AG04450 (cell line): ENCODE measurements at regions not wholly inside any gene's neighbourhood (a gene's known extent, or its start where the extent isn't known, plus 50 kb on each side); places are given as distances from the start of the nearest gene placed in this dataset.
"Not testable (repeated sequence)": the region's sequence is repeated elsewhere in the genome, so short reads cannot be mapped to it uniquely, and the experiment has no call there.

Experiments used
- CTCF ChIA-PET: fragments of 300-600, 350-600 bp; formaldehyde crosslinking; extraction: SDS; loops from one replicate; lab custom pipeline; 2022; ENCODE audit warnings: antibody characterized with exemption, inconsistent platforms; lab: Charles Lee
- POLR2A ChIA-PET: fragments of 350-600 bp; formaldehyde crosslinking; extraction: SDS; loops from one replicate; lab custom pipeline; 2021; ENCODE audit warnings: antibody characterized with exemption, inconsistent platforms; lab: Yijun Ruan, JAX
- DNase-seq: peaks from one replicate; pipeline ENCODE4 v3.0.0-alpha.2; 2011; ENCODE audit warnings: low read depth, low spot score
- H3K27ac ChIP-seq: one replicate; pipeline ENCODE4 v1.5.1; 2012; ENCODE audit warnings: low read depth, low read length, control low read depth
- H3K27me3 ChIP-seq: one replicate; pipeline ENCODE4 v1.6.0; 2012; ENCODE audit warnings: low read length; ENCODE audit not compliant: control insufficient read depth, insufficient read depth
- H3K4me3 ChIP-seq: 2 replicates; pipeline ENCODE4 v1.5.1; 2011; ENCODE audit warnings: mild to moderate bottlenecking, low read depth, low read length, control low read depth
- H3K9me3 ChIP-seq: 2 replicates; pipeline ENCODE4 v1.5.1; 2012; ENCODE audit warnings: low read length; ENCODE audit not compliant: control insufficient read depth, insufficient read depth
- CTCF ChIP-seq: IDR thresholded peaks from 2 replicates; pipeline ENCODE4 v1.5.1; 2011; ENCODE audit warnings: low read depth, low read length, control low read depth, inconsistent platforms

GRCh38 chr6:140500849-140501248, 1126.4 kb upstream of the CITED2 start:
- Histone ChIP-seq H3K9me3 (no peaks in the 10 kb centered on the region), H3K4me3 (no peak overlapping the region), H3K27ac (no peak overlapping the region), H3K27me3 (no peaks in the 10 kb centered on the region)
- TF ChIP-seq CTCF, result no peak
- no peak for DNase-seq
- POLR2A ChIA-PET, result no interaction called here
- CTCF ChIA-PET, result no interaction called here

GRCh38 chr6:140499607-140500006, 1125.2 kb upstream of the CITED2 start:
- H3K4me3 ChIP-seq, result no peak overlapping the region
- no peak for TF ChIP-seq CTCF
- CTCF ChIA-PET, result no interaction called here
- DNase-seq, result no peak
- H3K27me3 ChIP-seq, result no peaks in the 10 kb centered on the region
- H3K9me3 ChIP-seq, result no peaks in the 10 kb centered on the region
- POLR2A ChIA-PET, result no interaction called here
- H3K27ac ChIP-seq, result no peak overlapping the region

- no peak for TF ChIP-seq CTCF
- ChIA-PET POLR2A (no interaction called here), CTCF (no interaction called here)
- Histone ChIP-seq H3K4me3 (no peak overlapping the region), H3K27me3 (no peaks in the 10 kb centered on the region), H3K9me3 (no peaks in the 10 kb centered on the region), H3K27ac (no peak overlapping the region)
- DNase-seq, result no peak
Measured at GRCh38 chr6:140494321-140495108, 1120.1 kb upstream of the CITED2 start.

GRCh38 chr6:140493470-140493869, 1119.0 kb upstream of the CITED2 start:
- H3K9me3 ChIP-seq, H3K27ac ChIP-seq, CTCF ChIA-PET, DNase-seq, H3K27me3 ChIP-seq, POLR2A ChIA-PET, H3K4me3 ChIP-seq: not testable (repeated sequence)

- no peak for DNase-seq
- Histone ChIP-seq H3K27ac (no peak overlapping the region), H3K4me3 (no peak overlapping the region), H3K9me3 (peaks cover 6% of the 10 kb centered on the region), H3K27me3 (no peaks in the 10 kb centered on the region)
- CTCF ChIA-PET, result no interaction called here
- TF ChIP-seq CTCF, result no peak
- POLR2A ChIA-PET, result no interaction called here
Measured at GRCh38 chr6:140490081-140490480, 1115.6 kb upstream of the CITED2 start.
